Omental fat pad (tissue), 3 donors: ENCODE measurements at regions not wholly inside any gene's neighbourhood (a gene's known extent, or its start where the extent isn't known, plus 50 kb on each side); places are given as distances from the start of the nearest gene placed in this dataset.
"Not testable (repeated sequence)": the region's sequence is repeated elsewhere in the genome, so short reads cannot be mapped to it uniquely, and the experiment has no call there.

Experiments
- ATAC-seq: fragments of 150-250 bp; one replicate; pipeline ENCODE4 v1.9.1; 2016; ENCODE audit warnings: mild to moderate bottlenecking, moderate library complexity; ENCODE audit not compliant: low FRiP score
- DNase-seq: peaks from one replicate; pipeline ENCODE4 v3.0.0-alpha.2; 2019; ENCODE audit warnings: low spot score
- CTCF ChIP-seq, 3 donors: fragments of 450-650 bp; IDR thresholded peaks; one replicate each; pipeline ENCODE4 v1.5.1; 2016 to 2017; ENCODE audit warnings: antibody characterized with exemption in 3 of 3, mild to moderate bottlenecking in 3 of 3, moderate library complexity in 2 of 3

- ATAC-seq, result no peak
Measured at GRCh38 chr17:20784100-20784665, 204.7 kb downstream of the CDRT15L2 start.

GRCh38 chr17:20787281-20787680 is 207.8 kb downstream of the CDRT15L2 start:
- ATAC-seq, result no peak
- DNase-seq, result no peak
- TF ChIP-seq CTCF (IDR thresholded peaks at IDR 0.05), result no peak

More at GRCh38 chr17:20784100-20784665, 204.7 kb downstream of the CDRT15L2 start:
- DNase-seq, result no peak
- TF ChIP-seq CTCF (IDR thresholded peaks at IDR 0.05), result no peak

GRCh38 chr17:20791626-20792025 is 212.1 kb downstream of the CDRT15L2 start:
- TF ChIP-seq CTCF (IDR thresholded peaks at IDR 0.05), result no peak
- DNase-seq (no peak), ATAC-seq (no peak)

GRCh38 chr17:20794532-20794931 is 215.0 kb downstream of the CDRT15L2 start:
- ATAC-seq, DNase-seq: not testable (repeated sequence)

- ATAC-seq, result no peak
- DNase-seq, result no peak
- no peak for TF ChIP-seq CTCF (IDR thresholded peaks at IDR 0.05)
Measured at GRCh38 chr17:20797292-20797691, 217.8 kb downstream of the CDRT15L2 start.

- ATAC-seq, result no peak
Measured at GRCh38 chr17:20800146-20800545, 220.6 kb downstream of the CDRT15L2 start.

GRCh38 chr17:20805751-20806150 is 226.2 kb downstream of the CDRT15L2 start:
- TF ChIP-seq CTCF (IDR thresholded peaks at IDR 0.05), result no peak
- ATAC-seq, result no peak
- no peak for DNase-seq

More at GRCh38 chr17:20800146-20800545, 220.6 kb downstream of the CDRT15L2 start:
- no peak for TF ChIP-seq CTCF (IDR thresholded peaks at IDR 0.05)
- no peak for DNase-seq

- not testable (repeated sequence) for ATAC-seq, DNase-seq
Measured at GRCh38 chr17:20807566-20807965, 228.0 kb downstream of the CDRT15L2 start.

- not testable (repeated sequence) for ATAC-seq, DNase-seq
Measured at GRCh38 chr17:20815410-20815809, 227.4 kb downstream of the USP22 start.
